GM18508 (cell line): ENCODE measurements at regions not wholly inside any gene's neighbourhood (a gene's known extent, or its start where the extent isn't known, plus 50 kb on each side); places are given as distances from the start of the nearest gene placed in this dataset.
"Not testable (repeated sequence)": the region's sequence is repeated elsewhere in the genome, so short reads cannot be mapped to it uniquely, and the experiment has no call there.

Experiments
- ATAC-seq: cut with Tn5 transposase; IDR thresholded peaks from one replicate; pipeline ENCODE4 v1.9.1; 2021; ENCODE audit warnings: moderate number of reproducible peaks; ENCODE audit not compliant: insufficient read depth, unreplicated experiment

GRCh38 chr6:25207453-25208155 is 71.6 kb upstream of the CARMIL1 start:
- not testable (repeated sequence) for ATAC-seq

GRCh38 chr6:25215881-25216280 is 63.3 kb upstream of the CARMIL1 start:
- ATAC-seq, result no peak

GRCh38 chr6:25217302-25217701 is 61.9 kb upstream of the CARMIL1 start:
- ATAC-seq, result no peak

- ATAC-seq, result no peak
Measured at GRCh38 chr6:25217829-25218228, 61.3 kb upstream of the CARMIL1 start.

DNA sequence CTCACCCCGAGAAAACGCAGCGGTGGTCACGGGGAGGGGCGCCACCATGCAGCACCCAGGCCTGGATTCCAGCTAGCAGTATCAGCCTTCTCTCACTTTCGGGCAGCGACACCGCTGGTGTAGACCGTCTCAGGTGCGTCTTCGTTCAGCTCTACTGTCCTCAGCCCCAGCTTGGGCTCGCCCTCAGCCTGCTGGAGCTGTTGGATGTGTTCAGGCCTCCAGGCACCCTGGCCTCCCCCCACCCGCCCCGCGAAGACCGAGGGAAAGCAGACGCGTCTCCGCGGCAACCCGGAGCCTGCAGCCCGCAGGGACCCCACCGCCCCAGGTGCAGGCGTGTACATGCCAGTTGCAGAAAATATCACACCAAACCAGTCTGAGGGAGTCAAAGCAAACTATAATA is 60.8 kb upstream of the CARMIL1 start:
- no peak for ATAC-seq

DNA sequence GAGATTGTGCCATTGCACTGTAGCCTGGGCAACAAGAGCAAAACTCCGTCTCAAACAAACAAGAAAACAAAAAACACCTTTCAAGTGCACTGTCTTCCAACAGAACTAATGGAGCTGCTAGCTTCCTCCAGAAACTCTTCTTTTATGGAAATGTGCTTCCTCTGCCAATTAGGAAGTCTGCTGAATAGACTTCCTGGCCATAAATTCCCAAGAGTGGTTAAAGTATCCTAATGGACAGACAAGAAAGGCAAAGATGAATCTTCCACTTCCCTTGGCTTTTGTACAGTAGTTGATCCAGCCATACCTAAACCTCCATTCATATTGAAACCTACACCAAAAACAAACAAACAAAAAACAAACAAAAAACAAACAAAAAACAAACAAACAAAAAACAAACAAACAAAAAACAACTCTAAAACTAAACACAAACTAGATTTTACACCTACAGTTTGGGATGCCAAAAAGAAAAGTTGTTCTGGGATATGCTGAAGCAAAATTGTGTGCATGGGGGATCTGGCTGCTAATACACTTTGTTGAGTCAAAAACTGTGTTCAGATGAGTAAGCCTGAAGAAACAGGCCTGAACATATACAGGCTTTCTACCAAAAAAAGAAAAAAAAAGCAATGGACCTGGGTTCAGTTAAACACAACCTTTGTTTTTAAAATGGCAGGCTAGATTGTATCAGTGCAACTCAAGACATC is 59.8 kb upstream of the CARMIL1 start:
- no peak for ATAC-seq

GRCh38 chr6:25219917-25220278 is 59.3 kb upstream of the CARMIL1 start:
- no peak for ATAC-seq

GRCh38 chr6:25220857-25221256 is 58.3 kb upstream of the CARMIL1 start:
- no peak for ATAC-seq

DNA sequence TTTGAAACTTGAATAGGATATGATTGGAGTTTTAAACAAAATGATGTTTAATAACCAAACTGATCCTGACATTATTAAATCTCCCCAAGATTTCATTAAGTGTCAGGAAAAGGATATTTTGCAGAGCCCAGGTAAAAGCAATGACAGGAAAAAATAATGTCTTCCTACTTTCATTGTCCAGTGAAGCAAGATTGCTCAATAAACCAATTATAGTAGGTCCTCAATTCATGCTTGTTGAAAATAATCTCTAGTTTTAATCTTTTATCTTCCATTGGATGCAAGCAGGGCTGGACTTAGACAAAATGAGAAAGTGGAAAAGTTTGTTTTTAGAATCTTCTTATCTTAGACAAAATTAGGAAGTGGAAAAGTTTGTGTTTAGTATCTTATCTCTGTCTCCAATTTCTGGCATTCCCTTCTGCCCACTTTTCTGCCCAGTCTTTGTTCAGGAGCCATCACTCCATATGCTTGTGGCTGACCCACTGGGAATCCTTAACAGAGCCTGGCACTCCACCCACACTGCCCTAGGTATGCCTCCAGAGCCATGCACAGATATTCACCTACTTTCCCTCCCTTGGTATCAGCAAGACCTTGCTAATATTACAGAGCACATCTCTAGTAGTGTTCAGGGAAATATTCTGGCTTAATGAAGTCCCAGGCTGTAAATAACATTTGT is 57.0 kb upstream of the CARMIL1 start:
- no peak for ATAC-seq

DNA sequence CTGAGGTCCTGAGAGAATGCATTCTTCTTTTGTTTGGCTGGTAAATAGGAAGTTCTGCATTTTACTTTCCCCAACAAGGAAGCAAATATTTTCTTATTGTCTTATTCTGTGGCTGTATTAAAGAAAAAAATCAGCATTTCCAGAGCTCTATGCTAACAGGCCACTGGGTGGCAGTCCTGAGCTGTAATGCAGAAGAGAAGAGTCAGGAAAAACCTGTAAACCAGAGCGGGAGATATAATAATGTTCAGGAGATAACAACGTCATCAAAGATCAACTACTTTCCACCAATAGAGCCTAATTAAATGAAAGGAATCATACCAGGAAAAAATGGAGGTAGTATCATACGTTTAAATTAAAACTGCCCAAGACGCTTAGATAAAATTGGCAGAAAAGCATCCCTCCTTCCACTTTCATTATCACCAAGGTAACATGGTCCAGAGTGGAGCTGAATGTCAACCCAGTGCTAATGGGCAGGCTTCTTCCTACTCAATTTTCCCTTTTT is 55.6 kb upstream of the CARMIL1 start:
- ATAC-seq, result no peak

- ATAC-seq, result no peak
Measured at GRCh38 chr6:25224242-25224641, 54.9 kb upstream of the CARMIL1 start.

GRCh38 chr6:25227854-25228253 is 51.3 kb upstream of the CARMIL1 start:
- ATAC-seq, result no peak
